GM23248 (cell line): ENCODE measurements at regions not wholly inside any gene's neighbourhood (a gene's known extent, or its start where the extent isn't known, plus 50 kb on each side); places are given as distances from the start of the nearest gene placed in this dataset.

ENCODE experiments used
- EZH2 ChIP-seq: fragments of 200-600 bp; sonication (generic); IDR thresholded peaks from 2 replicates; pipeline ENCODE4 v1.6.1; 2018; ENCODE audit warnings: antibody characterized with exemption, mild to moderate bottlenecking; ENCODE audit not compliant: insufficient read depth, poor library complexity, severe bottlenecking
- EZH2phosphoT487 ChIP-seq: fragments of 200-600 bp; sonication (generic); IDR thresholded peaks from 2 replicates; pipeline ENCODE4 v1.6.1; 2018; ENCODE audit warnings: antibody characterized with exemption, moderate library complexity, mild to moderate bottlenecking, low read depth; ENCODE audit not compliant: insufficient read depth

DNA sequence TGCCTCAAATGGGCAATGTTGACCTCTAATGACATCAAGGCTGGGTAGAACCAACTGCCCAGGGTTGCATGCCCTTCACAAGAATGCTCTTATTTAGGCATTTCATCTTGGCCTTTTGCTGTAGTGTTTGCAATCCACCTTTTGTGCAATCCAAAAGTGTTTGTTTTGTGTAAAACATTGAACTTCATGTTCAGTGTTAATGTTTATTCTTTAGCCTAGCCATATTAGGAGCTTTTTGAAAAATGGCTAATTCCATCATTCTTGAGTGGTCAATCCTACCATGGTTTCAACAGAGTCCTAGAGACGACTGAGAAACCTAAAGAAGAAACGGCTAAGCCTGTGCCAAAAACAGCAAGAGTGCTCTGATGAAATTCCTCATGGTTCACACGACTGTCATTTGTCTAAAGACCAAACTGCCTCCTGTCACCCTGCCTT, 279.6 kb upstream of the PRDM1 start:
- TF ChIP-seq EZH2 = no peak
- TF ChIP-seq EZH2phosphoT487 = no peak
